ENCODE measurements at regions not wholly inside any gene's neighbourhood (a gene's known extent, or its start where the extent isn't known, plus 50 kb on each side); places are given as distances from the start of the nearest gene placed in this dataset.
A peak's percentile ranks its signal among the peaks of the same experiment; 100 is the strongest.

DNA sequence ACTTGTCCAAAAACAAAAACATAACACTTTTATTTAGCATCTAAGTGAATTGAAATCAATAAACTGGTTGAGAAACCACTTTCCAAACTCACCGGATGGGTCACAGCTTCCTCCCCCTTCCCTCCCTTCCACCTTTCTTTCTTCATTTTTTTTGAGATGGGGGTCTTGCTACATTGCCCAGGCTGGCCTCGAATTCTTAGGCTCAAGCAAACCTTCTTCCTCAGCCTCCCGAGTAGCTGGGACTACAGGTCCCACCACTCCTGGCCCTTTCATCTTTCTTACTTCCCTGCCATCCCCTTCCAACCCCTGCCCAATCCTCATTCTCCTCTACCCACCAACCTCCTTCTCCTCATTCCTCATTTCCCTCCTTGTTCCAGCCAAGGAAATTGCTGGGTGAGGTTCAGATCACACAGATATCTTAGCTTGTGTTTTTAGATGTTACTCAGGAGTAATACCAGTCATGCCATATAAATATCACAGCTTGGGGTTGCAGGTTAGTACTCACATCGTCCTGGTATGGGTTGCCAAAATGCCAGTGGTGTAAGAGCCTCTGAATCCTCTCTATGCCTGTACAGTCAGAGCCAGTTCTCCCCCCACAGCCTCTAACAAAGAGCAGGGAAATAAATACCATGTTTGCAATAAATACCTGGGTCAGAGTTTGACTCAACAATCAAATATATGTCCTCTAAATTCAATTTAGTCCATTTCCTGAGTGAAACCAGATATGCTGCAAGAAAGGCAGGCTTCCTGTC, 132.7 kb upstream of the NDUFV2 start:
- Histone ChIP-seq H3K9me3 (no peaks in the 10 kb centered on the region), H3K36me3 (no peaks in the 10 kb centered on the region), H3K27ac (no peak overlapping the region), H3K27me3 (no peaks in the 10 kb centered on the region), H3K4me1 (no peaks in the 10 kb centered on the region), H3K4me3 (no peak overlapping the region)
- WGBS, 5 donors = 61 to 85% (median 67%) methylated on average over 3 to 4 of the region's 4 CpGs
- intact Hi-C loops (cut with DNase I; ENCODE audit: low total_unique reads) = no loop called here
- TF ChIP-seq CTCF (IDR thresholded peaks at IDR 0.05) (no peak), POLR2AphosphoS5 (IDR thresholded peaks at IDR 0.05) (no peak), POLR2A (IDR thresholded peaks at IDR 0.05) (no peak), EP300 (IDR thresholded peaks at IDR 0.05) (no peak)
- no peak for DNase-seq

- no peak for DNase-seq
- intact Hi-C loops (cut with DNase I; ENCODE audit: low total_unique reads) = no loop called here
- Histone ChIP-seq H3K4me3 (no peak overlapping the region), H3K27me3 (no peaks in the 10 kb centered on the region), H3K36me3 (no peaks in the 10 kb centered on the region), H3K9me3 (no peaks in the 10 kb centered on the region), H3K4me1 (no peaks in the 10 kb centered on the region), H3K27ac (peak overlapping the region in 1 of 5 donors; percentile 11)
- 91 to 98% (median 95%) methylated on average over 6 of the region's 6 CpGs for WGBS, 5 donors
- TF ChIP-seq CTCF (IDR thresholded peaks at IDR 0.05) (no peak), POLR2AphosphoS5 (IDR thresholded peaks at IDR 0.05) (no peak), POLR2A (IDR thresholded peaks at IDR 0.05) (no peak), EP300 (IDR thresholded peaks at IDR 0.05) (no peak)
Measured at GRCh38 chr18:8970843-8971242, 131.7 kb upstream of the NDUFV2 start.

GRCh38 chr18:8972116-8972515, 130.4 kb upstream of the NDUFV2 start:
- intact Hi-C loops (cut with DNase I; ENCODE audit: low total_unique reads) = no loop called here
- Histone ChIP-seq H3K4me1 (no peaks in the 10 kb centered on the region), H3K9me3 (no peaks in the 10 kb centered on the region), H3K27me3 (no peaks in the 10 kb centered on the region), H3K4me3 (no peak overlapping the region), H3K36me3 (no peaks in the 10 kb centered on the region), H3K27ac (no peak overlapping the region)
- no peak for DNase-seq
- TF ChIP-seq POLR2AphosphoS5 (IDR thresholded peaks at IDR 0.05) = no peak
- no peak for TF ChIP-seq EP300 (IDR thresholded peaks at IDR 0.05)
- TF ChIP-seq POLR2A (IDR thresholded peaks at IDR 0.05) = no peak
- no peak for TF ChIP-seq CTCF (IDR thresholded peaks at IDR 0.05)
- 71 to 80% (median 72%) methylated on average over 7 of the region's 7 CpGs for WGBS, 5 donors

DNA sequence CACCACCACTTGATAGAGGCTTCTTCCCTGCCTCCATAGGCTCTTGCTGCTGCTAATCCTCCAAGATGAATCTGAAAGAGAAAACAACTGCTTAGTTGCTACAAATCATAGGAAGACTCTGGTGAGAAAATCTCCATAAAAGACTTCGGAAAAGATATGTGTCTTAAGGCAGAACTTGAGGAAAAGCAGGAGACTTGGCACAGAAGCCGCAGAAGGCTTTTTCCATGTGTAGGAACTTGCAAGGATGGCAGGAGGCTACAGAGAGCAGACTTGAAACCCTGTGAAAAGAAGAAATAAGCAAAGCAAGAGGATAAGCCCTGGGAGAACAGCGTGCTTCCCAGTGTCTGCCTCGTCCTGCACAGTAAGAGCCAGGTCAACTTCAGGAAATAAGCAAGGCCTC, 128.2 kb upstream of the NDUFV2 start:
- intact Hi-C loops (cut with DNase I; ENCODE audit: low total_unique reads) = no loop called here
- Histone ChIP-seq H3K27ac (peak overlapping the region in 1 of 5 donors; percentile 43), H3K27me3 (no peaks in the 10 kb centered on the region), H3K36me3 (no peaks in the 10 kb centered on the region), H3K9me3 (no peaks in the 10 kb centered on the region), H3K4me3 (no peak overlapping the region), H3K4me1 (peaks cover 0 to 9% (median 0%) of the 10 kb centered on the region in 4 donors)
- TF ChIP-seq POLR2AphosphoS5 (IDR thresholded peaks at IDR 0.05) (no peak), EP300 (IDR thresholded peaks at IDR 0.05) (no peak), CTCF (IDR thresholded peaks at IDR 0.05) (no peak)
- WGBS, 5 donors = 78 to 93% (median 85%) methylated on average over 4 of the region's 4 CpGs
- DNase-seq = no peak
